Activated CD8-positive, alpha-beta T cell treated with anti-CD3 and anti-CD28 coated beads for 36 hours (primary cell): ENCODE measurements at regions not wholly inside any gene's neighbourhood (a gene's known extent, or its start where the extent isn't known, plus 50 kb on each side); places are given as distances from the start of the nearest gene placed in this dataset.
"Not testable (repeated sequence)": the region's sequence is repeated elsewhere in the genome, so short reads cannot be mapped to it uniquely, and the experiment has no call there.

Experiments used
- ATAC-seq: fragments of 200-7000 bp; cut with Tn5 transposase; one replicate; pipeline ENCODE4 v1.10.0; 2021; ENCODE audit warnings: mild to moderate bottlenecking, moderate library complexity
- CTCF ChIA-PET: fragments of 350-600 bp; sonication (Branson Sonifier 250); formaldehyde crosslinking; loops from one replicate; lab custom pipeline; 2021; ENCODE audit warnings: antibody characterized with exemption; lab: Charles Lee
- POLR2A ChIA-PET: fragments of 350-600 bp; sonication (Branson Sonifier 250); formaldehyde crosslinking; loops from one replicate; lab custom pipeline; 2021; ENCODE audit warnings: antibody characterized with exemption; lab: Charles Lee
- DNase-seq: peaks from one replicate; pipeline ENCODE4 v3.0.0-alpha.2; 2020
- H3K27ac Mint-ChIP-seq: one replicate; pipeline ENCODE4 v1.8.0; 2021; ENCODE audit warnings: mild to moderate bottlenecking, mixed read lengths
- H3K27me3 Mint-ChIP-seq: one replicate; pipeline ENCODE4 v1.8.0; 2021; ENCODE audit warnings: mixed read lengths
- H3K36me3 Mint-ChIP-seq: one replicate; pipeline ENCODE4 v1.8.0; 2021; ENCODE audit warnings: low read depth, mixed read lengths
- H3K4me1 Mint-ChIP-seq: one replicate; pipeline ENCODE4 v1.8.0; 2021; ENCODE audit warnings: low read depth, mixed read lengths
- H3K4me3 Mint-ChIP-seq: one replicate; pipeline ENCODE4 v1.8.0; 2021; ENCODE audit warnings: mild to moderate bottlenecking, moderate library complexity, mixed read lengths
- H3K9me3 Mint-ChIP-seq: one replicate; pipeline ENCODE4 v1.8.0; 2021; ENCODE audit warnings: mixed read lengths
- CTCF ChIP-seq: fragments of 200-600 bp; IDR thresholded peaks from one replicate; pipeline ENCODE4 v1.8.0; 2022; ENCODE audit warnings: antibody characterized with exemption, mild to moderate bottlenecking
- intact Hi-C: fragments of 100-400 bp; cut with micrococcal nuclease; formaldehyde crosslinking; loops from one replicate; pipeline ENCODE4 v1.10.0; 2022

GRCh38 chr21:28688381-28688780 lies 304.3 kb downstream of the LTN1 start:
- intact Hi-C loops, result no loop called here
- no peaks in the 10 kb centered on the region for H3K4me1 Mint-ChIP-seq
- ChIA-PET POLR2A (no interaction called here), CTCF (no interaction called here)
- DNase-seq, result no peak
- H3K9me3 Mint-ChIP-seq, result no peaks in the 10 kb centered on the region
- no peak for ATAC-seq
- no peak for TF ChIP-seq CTCF
- H3K27ac Mint-ChIP-seq, result no peak overlapping the region
- no peaks in the 10 kb centered on the region for H3K27me3 Mint-ChIP-seq
- H3K36me3 Mint-ChIP-seq, result no peaks in the 10 kb centered on the region
- no peak overlapping the region for H3K4me3 Mint-ChIP-seq

GRCh38 chr21:28687586-28687985 lies 305.1 kb downstream of the LTN1 start:
- H3K4me3 Mint-ChIP-seq, result no peak overlapping the region
- DNase-seq, result no peak
- H3K9me3 Mint-ChIP-seq, result no peaks in the 10 kb centered on the region
- no peaks in the 10 kb centered on the region for H3K36me3 Mint-ChIP-seq
- ChIA-PET POLR2A (no interaction called here), CTCF (no interaction called here)
- no peaks in the 10 kb centered on the region for H3K4me1 Mint-ChIP-seq
- no peak overlapping the region for H3K27ac Mint-ChIP-seq
- intact Hi-C loops, result no loop called here
- ATAC-seq, result no peak
- no peak for TF ChIP-seq CTCF
- H3K27me3 Mint-ChIP-seq, result no peaks in the 10 kb centered on the region

- peaks cover 3% of the 10 kb centered on the region for H3K9me3 Mint-ChIP-seq
- no peaks in the 10 kb centered on the region for H3K27me3 Mint-ChIP-seq
- intact Hi-C loops, result no loop called here
- no peak overlapping the region for H3K4me3 Mint-ChIP-seq
- DNase-seq (no peak), ATAC-seq (no peak)
- CTCF ChIA-PET, result no interaction called here
- TF ChIP-seq CTCF, result no peak
- POLR2A ChIA-PET, result no interaction called here
- no peaks in the 10 kb centered on the region for H3K36me3 Mint-ChIP-seq
- H3K27ac Mint-ChIP-seq, result no peak overlapping the region
- H3K4me1 Mint-ChIP-seq, result no peaks in the 10 kb centered on the region
Observed at GRCh38 chr21:28683982-28684752, 308.5 kb downstream of the LTN1 start.

- H3K9me3 Mint-ChIP-seq, H3K4me3 Mint-ChIP-seq, CTCF ChIA-PET, H3K4me1 Mint-ChIP-seq, DNase-seq, H3K27me3 Mint-ChIP-seq, H3K27ac Mint-ChIP-seq, ATAC-seq, intact Hi-C loops, H3K36me3 Mint-ChIP-seq, POLR2A ChIA-PET: not testable (repeated sequence)
Observed at GRCh38 chr21:28682884-28683283, 309.8 kb downstream of the LTN1 start.

GRCh38 chr21:28677096-28677495 lies 315.6 kb downstream of the LTN1 start:
- POLR2A ChIA-PET, ATAC-seq, CTCF ChIA-PET, H3K36me3 Mint-ChIP-seq, DNase-seq, H3K27ac Mint-ChIP-seq, intact Hi-C loops, H3K4me1 Mint-ChIP-seq, H3K4me3 Mint-ChIP-seq, H3K27me3 Mint-ChIP-seq: not testable (repeated sequence)
- peaks cover 10% of the 10 kb centered on the region for H3K9me3 Mint-ChIP-seq

- DNase-seq, result no peak
- Mint-ChIP-seq H3K27ac (no peak overlapping the region), H3K4me1 (no peaks in the 10 kb centered on the region), H3K9me3 (peaks cover 10% of the 10 kb centered on the region), H3K36me3 (peaks cover 2% of the 10 kb centered on the region), H3K4me3 (no peak overlapping the region), H3K27me3 (no peaks in the 10 kb centered on the region)
- POLR2A ChIA-PET, result no interaction called here
- TF ChIP-seq CTCF, result no peak
- intact Hi-C loops, result no loop called here
- CTCF ChIA-PET, result no interaction called here
- no peak for ATAC-seq
Observed at GRCh38 chr21:28675331-28676041, 317.2 kb downstream of the LTN1 start.
